ENCODE measurements at regions not wholly inside any gene's neighbourhood (a gene's known extent, or its start where the extent isn't known, plus 50 kb on each side); places are given as distances from the start of the nearest gene placed in this dataset.

GRCh38 chr11:24124876-24125275 is 372.0 kb upstream of the LUZP2 start:
- TF ChIP-seq EZH2 (IDR thresholded peaks at IDR 0.05; ENCODE audit: low read length, missing control alignments) = no peak
- TF ChIP-seq, protein P1, sequence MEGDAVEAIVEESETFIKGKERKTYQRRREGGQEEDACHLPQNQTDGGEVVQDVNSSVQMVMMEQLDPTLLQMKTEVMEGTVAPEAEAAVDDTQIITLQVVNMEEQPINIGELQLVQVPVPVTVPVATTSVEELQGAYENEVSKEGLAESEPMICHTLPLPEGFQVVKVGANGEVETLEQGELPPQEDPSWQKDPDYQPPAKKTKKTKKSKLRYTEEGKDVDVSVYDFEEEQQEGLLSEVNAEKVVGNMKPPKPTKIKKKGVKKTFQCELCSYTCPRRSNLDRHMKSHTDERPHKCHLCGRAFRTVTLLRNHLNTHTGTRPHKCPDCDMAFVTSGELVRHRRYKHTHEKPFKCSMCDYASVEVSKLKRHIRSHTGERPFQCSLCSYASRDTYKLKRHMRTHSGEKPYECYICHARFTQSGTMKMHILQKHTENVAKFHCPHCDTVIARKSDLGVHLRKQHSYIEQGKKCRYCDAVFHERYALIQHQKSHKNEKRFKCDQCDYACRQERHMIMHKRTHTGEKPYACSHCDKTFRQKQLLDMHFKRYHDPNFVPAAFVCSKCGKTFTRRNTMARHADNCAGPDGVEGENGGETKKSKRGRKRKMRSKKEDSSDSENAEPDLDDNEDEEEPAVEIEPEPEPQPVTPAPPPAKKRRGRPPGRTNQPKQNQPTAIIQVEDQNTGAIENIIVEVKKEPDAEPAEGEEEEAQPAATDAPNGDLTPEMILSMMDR (conservative IDR thresholded peaks at IDR 0.05 in 1 of 2, IDR thresholded peaks at IDR 0.05 in 1 of 2; ENCODE audit: low read depth in 1 of 2, low read length in 2 of 2) = no peak
